ENCODE measurements at regions not wholly inside any gene's neighbourhood (a gene's known extent, or its start where the extent isn't known, plus 50 kb on each side); places are given as distances from the start of the nearest gene placed in this dataset.

DNA sequence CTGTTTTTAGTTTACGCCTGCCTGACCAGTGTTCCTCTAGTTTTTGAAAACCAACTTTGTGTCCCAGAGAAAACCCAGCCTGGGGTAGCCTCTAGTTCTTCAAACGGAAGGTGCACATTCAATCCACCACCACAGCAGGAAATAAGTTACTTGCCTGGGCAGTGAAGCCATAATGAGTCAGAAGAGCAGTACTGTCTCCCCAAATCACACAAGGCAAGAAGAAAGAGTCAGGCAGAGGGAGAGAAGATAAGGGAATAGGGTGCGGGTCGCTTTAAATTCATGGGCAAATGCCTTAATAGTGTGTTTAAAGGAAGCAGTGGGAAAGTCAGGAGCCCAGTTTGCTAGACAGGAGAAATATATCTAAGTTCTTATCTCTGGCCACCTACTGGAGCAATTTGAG lies 333.8 kb upstream of the GRIA3 start:
- TF ChIP-seq, protein P1, sequence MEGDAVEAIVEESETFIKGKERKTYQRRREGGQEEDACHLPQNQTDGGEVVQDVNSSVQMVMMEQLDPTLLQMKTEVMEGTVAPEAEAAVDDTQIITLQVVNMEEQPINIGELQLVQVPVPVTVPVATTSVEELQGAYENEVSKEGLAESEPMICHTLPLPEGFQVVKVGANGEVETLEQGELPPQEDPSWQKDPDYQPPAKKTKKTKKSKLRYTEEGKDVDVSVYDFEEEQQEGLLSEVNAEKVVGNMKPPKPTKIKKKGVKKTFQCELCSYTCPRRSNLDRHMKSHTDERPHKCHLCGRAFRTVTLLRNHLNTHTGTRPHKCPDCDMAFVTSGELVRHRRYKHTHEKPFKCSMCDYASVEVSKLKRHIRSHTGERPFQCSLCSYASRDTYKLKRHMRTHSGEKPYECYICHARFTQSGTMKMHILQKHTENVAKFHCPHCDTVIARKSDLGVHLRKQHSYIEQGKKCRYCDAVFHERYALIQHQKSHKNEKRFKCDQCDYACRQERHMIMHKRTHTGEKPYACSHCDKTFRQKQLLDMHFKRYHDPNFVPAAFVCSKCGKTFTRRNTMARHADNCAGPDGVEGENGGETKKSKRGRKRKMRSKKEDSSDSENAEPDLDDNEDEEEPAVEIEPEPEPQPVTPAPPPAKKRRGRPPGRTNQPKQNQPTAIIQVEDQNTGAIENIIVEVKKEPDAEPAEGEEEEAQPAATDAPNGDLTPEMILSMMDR (IDR thresholded peaks at IDR 0.05), result no peak
- TF ChIP-seq POLR2AphosphoS5 (IDR thresholded peaks at IDR 0.05; ENCODE audit: low read depth, low read length), result no peak
- TF ChIP-seq, protein P2, sequence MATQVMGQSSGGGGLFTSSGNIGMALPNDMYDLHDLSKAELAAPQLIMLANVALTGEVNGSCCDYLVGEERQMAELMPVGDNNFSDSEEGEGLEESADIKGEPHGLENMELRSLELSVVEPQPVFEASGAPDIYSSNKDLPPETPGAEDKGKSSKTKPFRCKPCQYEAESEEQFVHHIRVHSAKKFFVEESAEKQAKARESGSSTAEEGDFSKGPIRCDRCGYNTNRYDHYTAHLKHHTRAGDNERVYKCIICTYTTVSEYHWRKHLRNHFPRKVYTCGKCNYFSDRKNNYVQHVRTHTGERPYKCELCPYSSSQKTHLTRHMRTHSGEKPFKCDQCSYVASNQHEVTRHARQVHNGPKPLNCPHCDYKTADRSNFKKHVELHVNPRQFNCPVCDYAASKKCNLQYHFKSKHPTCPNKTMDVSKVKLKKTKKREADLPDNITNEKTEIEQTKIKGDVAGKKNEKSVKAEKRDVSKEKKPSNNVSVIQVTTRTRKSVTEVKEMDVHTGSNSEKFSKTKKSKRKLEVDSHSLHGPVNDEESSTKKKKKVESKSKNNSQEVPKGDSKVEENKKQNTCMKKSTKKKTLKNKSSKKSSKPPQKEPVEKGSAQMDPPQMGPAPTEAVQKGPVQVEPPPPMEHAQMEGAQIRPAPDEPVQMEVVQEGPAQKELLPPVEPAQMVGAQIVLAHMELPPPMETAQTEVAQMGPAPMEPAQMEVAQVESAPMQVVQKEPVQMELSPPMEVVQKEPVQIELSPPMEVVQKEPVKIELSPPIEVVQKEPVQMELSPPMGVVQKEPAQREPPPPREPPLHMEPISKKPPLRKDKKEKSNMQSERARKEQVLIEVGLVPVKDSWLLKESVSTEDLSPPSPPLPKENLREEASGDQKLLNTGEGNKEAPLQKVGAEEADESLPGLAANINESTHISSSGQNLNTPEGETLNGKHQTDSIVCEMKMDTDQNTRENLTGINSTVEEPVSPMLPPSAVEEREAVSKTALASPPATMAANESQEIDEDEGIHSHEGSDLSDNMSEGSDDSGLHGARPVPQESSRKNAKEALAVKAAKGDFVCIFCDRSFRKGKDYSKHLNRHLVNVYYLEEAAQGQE (IDR thresholded peaks at IDR 0.05; ENCODE audit: insufficient read depth in 1 of 2, low read depth in 2 of 2, low read length in 1 of 2), result no peak

Data from Panc1 (cell line).